NCI-H2107 treated with DMSO at 0.1 percent for 48 hours (cell line): ENCODE measurements at regions not wholly inside any gene's neighbourhood (a gene's known extent, or its start where the extent isn't known, plus 50 kb on each side); places are given as distances from the start of the nearest gene placed in this dataset.
"Not testable (repeated sequence)": the region's sequence is repeated elsewhere in the genome, so short reads cannot be mapped to it uniquely, and the experiment has no call there.

ENCODE experiments used
- DNase-seq: peaks from one replicate; lab custom pipeline; 2025; ENCODE audit not compliant: unreplicated experiment; lab: John Stamatoyannopoulos, UW

DNA sequence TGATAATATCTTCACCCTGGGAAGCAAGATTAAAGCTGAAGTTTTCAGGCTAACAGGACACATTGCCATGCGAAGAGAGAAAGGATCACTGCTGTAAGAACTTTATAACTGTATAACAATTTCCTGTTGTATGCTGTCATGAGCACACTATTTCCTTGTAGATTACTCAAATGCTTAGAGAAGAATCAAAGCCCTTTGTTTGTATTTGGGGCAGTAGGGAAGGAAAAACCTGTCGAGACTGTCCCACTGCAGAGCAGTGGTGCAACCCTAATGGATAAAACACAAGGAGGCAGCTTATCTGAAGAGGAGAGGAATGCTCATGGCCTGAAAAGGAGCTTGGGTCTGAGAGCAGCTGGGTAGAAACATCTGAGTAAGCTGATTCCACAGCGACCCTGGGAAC is 327.7 kb upstream of the NPSR1 start:
- no peak for DNase-seq

DNA sequence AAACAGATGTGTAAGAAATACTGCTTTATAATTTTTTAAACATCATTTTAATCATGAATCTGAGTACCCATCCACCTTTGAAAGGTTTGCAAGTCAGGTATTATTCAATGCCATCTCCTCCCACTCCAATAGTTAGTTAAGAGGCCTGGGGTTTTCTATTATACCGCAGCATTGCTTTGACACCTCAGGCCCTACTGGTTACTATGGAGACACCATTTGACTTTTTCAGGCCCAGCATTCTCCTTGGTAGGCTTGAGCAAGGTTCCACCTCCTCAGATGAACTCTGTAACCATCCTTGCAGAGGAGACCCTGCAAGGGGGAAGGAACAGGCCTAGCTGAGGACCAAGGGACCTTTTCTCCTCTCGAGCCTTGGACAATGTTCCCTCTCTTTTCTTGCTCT is 326.9 kb upstream of the NPSR1 start:
- no peak for DNase-seq

GRCh38 chr7:34332006-34332405 is 326.0 kb upstream of the NPSR1 start:
- DNase-seq = no peak

DNA sequence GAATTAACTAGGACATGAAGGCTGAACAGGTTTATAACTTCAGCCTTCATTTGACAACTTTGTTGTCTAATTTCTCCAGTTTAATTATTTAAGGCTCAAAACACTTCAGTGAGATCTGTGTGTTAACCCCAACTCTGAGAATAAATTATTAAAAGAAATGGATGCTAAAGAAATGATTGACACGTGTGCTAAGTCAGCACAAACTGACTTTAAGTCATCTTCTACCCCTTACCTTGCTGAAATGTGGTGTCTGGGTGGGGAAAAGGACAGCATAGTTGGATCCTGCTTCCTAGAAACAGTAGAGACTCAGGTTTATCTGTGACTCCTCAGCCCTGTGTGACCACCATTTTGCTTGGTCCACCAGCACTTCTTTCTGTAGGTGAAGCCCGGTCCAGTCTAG is 324.8 kb upstream of the NPSR1 start:
- no peak for DNase-seq

DNA sequence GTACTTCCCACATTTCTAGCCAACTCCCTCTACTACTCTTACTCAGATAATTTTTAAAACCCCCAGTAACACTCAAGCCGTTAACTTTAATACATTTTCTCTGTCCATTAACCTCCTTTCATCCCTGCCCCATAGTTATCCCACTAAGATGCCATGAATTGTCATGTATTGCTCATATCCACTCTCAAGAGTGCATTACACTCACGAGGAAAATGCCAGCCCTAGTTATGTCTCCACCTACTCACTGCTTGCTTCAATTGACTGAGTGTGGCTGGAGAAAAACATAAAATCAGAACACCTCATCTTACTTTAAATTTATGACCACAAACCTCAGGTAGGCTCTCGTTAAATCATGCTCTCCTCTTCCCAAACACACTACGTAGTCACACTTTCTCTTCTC is 324.1 kb upstream of the NPSR1 start:
- DNase-seq = no peak

DNA sequence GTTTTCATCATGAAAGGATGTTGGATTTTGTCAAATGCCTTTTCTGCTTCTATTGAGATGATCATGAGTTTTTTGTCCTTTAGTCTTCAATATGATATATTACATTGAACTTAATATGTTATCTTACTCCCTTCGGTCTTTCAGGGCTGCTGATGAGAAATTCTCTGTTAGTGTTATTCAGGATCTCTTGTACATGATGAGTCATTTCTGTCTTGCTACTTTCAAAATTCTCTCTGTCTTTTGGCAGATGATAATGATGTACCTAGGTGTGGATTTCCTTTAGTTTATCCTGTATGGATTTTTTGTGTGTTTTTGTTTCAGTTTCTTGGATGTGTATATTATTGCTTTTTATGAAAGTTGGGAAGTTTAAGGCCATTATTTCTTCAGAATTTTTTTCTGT is 320.9 kb upstream of the NPSR1 start:
- DNase-seq = no peak

- DNase-seq = no peak
Measured at GRCh38 chr7:34338961-34339526, 319.0 kb upstream of the NPSR1 start.

DNA sequence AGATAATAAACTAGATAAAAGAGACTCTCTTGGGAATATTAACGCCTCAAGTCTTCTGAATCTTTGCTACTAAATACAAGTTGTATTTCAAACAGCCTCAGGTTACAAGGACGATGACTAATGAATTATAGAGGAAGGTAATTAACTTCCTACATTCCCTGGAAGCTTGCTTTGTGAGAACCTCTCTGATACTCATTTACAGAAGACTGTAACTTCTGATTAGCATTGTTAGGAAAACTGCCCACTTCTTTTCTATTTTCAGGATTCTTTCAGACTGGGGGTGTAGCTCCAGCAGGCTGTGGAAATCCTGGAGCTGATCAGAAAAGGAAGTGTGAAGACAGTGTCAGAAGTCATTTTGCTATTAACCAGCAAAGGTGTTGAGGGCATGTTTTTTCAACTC is 316.7 kb upstream of the NPSR1 start:
- DNase-seq = no peak

DNA sequence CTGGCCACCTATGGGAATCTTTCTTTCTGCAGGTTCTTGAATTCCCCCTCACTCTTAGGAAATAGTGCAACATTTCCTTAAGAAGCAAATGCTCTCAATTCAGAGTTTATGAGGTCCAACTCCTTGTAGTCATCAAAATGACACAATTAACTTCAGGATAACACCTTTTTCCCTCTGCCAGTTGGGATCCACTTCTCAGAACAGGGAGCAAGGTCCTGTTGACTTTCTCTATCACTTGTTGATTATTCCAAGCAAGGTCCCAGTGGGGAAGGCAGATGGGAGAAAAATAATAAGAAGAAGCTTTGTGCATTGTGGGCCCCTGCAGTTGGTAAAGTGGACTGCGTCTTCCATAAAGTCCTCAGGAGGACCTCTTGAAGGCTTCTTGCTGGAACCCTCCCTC is 315.6 kb upstream of the NPSR1 start:
- no peak for DNase-seq

- no peak for DNase-seq
Measured at GRCh38 chr7:34343667-34344066, 314.4 kb upstream of the NPSR1 start.

GRCh38 chr7:34354011-34354410 is 304.0 kb upstream of the NPSR1 start:
- DNase-seq = no peak

DNA sequence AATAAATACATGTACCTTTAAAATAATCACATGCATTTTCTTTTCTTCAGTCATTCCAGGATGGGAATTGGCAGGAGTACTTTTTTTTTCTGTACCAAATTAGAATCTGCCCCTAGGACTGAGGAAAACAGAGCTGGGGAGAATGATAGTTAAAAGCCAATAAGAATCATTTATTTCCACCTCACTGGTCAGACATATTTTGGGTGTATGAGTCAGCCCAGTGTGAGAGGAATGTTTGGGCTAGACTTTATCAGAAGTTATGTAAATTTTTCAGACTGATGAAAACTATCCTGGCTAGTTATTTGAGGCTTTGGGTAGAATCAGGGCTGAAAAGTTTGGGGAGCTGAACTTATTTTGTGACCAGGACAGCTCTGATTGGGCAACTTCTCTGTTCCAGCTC is 303.1 kb upstream of the NPSR1 start:
- no peak for DNase-seq

GRCh38 chr7:34357068-34357467 is 300.9 kb upstream of the NPSR1 start:
- DNase-seq = no peak

GRCh38 chr7:34357946-34358345 is 300.1 kb upstream of the NPSR1 start:
- DNase-seq = no peak

GRCh38 chr7:34358578-34358977 is 299.4 kb upstream of the NPSR1 start:
- DNase-seq = not testable (repeated sequence)

DNA sequence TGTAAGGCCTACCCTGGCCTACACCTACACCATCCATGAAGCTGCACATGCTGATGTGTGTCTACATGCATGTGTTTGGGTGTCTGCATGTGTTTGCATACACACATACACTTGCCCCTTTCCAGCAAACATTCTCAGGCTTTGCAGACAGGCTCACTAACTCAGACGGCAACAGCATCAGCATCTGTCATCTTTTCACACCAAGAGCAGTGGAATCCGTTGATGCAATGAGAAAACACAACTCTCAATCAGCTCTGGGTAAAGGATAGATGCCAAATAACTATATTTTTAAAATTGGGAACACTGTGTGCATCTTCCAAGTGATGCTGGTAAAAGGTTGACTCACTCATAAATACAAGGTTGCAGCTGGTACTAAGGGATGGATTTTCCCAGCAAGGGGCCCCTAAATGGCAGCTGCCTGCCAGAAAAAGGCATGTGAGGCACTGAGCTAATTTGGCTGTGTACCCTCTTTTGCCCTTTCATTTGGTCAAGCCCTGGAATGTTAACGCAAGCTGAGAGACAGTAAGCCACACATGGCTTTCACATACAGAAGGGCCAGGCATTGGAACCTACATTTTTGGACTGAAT is 296.3 kb upstream of the NPSR1 start:
- no peak for DNase-seq

DNA sequence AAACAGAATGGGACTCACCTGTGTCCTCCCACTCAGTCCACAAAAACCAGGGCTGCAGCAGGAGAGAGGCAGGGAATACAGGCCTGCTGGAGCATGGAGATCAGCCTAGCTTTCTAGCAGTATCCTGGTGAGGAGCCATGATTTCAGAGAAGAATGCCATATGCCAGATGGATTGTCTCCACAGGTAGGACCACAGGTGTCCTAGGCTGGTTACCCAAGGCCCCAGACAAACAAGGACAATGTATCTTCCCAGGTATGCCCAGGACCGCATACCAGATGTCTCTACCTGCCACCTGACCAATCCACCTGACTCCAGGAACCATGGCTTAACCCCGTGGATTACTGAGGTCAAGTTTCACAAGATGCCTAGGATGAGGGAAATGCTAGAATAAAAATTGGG is 295.4 kb upstream of the NPSR1 start:
- no peak for DNase-seq

GRCh38 chr7:34364130-34364529 is 293.9 kb upstream of the NPSR1 start:
- DNase-seq = no peak

DNA sequence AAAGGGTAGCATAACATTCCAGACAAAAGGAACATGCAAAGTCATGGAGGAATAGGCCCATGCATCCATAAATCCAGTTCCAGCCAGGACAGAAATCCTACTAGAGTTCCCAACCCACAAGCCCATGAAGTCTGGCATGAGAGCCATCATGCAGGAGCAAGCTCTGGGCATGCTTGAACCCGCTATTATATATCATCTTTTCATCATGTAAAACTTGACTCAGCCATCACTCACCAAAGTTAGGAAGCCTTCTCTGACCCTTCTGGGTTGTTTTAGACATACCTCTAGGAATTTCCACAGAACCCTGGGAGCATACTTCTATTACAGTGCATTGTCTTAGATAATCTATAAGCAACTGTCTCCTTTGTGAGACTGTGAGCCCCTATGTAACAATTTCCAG is 293.0 kb upstream of the NPSR1 start:
- no peak for DNase-seq

GRCh38 chr7:34365611-34366010 is 292.4 kb upstream of the NPSR1 start:
- DNase-seq = no peak

- DNase-seq = no peak
Measured at GRCh38 chr7:34371922-34372321, 286.1 kb upstream of the NPSR1 start.

GRCh38 chr7:34373940-34374339 is 284.1 kb upstream of the NPSR1 start:
- no peak for DNase-seq

DNA sequence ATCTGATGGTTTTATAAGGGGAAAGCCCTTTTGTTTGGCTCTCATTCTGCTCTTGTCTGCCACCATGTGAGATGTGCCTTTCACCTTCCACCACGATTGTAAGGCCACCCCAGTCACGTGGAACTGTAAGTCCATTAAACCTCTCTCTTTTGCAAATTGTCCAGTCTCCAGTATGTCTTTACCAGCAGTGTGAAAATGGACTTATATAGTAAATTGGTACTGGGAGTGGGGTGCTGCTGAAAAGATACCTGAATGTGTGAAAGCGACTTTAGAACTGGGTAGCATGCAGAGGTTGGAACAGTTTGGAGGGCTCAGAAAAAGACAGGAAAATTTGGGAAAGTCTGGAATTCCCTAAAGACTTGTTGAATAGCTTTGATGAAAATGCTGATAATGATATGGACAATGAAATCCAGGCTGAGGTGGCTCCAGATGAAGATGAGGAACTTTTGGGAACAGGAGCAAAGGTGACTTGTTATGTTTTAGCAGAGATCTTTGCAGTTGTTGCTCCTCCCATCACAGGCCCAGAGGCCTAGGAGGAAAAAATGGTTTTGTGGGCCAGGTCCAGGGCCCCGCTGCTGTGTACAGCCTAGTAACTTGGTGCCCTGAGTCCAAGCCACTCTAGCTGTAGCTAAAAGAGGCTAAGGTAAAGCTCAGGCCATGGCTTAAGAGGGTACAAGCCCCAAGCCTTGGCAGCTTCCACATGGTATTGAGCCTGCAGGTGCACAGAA is 275.7 kb upstream of the NPSR1 start:
- no peak for DNase-seq
